Neural progenitor cell (in vitro differentiated cells): ENCODE measurements at regions not wholly inside any gene's neighbourhood (a gene's known extent, or its start where the extent isn't known, plus 50 kb on each side); places are given as distances from the start of the nearest gene placed in this dataset.

Source experiments
- EZH2 ChIP-seq: fragments of 200-600 bp; sonication (generic); IDR thresholded peaks from 2 replicates; pipeline ENCODE4 v1.6.1; 2017; ENCODE audit warnings: antibody characterized with exemption, mild to moderate bottlenecking, moderate library complexity
- TF ChIP-seq, protein P1 (sequence below): fragments of 200-600 bp; sonication (generic); IDR thresholded peaks from 2 replicates; pipeline ENCODE4 v1.5.1; 2017; ENCODE audit warnings: antibody characterized with exemption, mild to moderate bottlenecking

DNA sequence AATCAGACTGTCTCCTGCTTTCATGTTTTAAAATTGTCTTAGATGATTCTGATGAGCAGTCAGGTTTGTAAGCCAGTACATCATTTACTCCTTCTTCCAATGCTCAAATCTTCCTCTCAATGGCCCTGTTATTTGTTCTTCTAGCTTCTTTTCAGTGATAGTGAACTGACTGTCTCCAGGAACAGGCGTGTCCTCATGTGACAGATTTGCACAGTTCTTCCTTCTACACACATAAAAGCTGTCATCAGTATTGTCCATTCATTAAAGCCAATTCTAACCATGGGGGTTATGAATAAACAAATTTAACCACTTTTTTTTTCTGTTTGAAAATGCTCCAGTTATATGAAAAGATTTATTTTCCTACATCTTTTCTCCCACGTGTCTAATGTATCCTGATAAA, 308.7 kb upstream of the SORCS1 start:
- TF ChIP-seq EZH2 = no peak
- TF ChIP-seq, protein P1, sequence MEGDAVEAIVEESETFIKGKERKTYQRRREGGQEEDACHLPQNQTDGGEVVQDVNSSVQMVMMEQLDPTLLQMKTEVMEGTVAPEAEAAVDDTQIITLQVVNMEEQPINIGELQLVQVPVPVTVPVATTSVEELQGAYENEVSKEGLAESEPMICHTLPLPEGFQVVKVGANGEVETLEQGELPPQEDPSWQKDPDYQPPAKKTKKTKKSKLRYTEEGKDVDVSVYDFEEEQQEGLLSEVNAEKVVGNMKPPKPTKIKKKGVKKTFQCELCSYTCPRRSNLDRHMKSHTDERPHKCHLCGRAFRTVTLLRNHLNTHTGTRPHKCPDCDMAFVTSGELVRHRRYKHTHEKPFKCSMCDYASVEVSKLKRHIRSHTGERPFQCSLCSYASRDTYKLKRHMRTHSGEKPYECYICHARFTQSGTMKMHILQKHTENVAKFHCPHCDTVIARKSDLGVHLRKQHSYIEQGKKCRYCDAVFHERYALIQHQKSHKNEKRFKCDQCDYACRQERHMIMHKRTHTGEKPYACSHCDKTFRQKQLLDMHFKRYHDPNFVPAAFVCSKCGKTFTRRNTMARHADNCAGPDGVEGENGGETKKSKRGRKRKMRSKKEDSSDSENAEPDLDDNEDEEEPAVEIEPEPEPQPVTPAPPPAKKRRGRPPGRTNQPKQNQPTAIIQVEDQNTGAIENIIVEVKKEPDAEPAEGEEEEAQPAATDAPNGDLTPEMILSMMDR = no peak
